PC-3 (cell line): ENCODE measurements at regions not wholly inside any gene's neighbourhood (a gene's known extent, or its start where the extent isn't known, plus 50 kb on each side); places are given as distances from the start of the nearest gene placed in this dataset.

Source experiments
- ATAC-seq: fragments of 200-7000 bp; cut with Tn5 transposase; 2 replicates; pipeline ENCODE4 v1.9.1; 2020; ENCODE audit warnings: mild to moderate bottlenecking, moderate library complexity
- BruUV-seq: library from RNA; stranded (reverse); fragments of 400-500 nt; replicated peaks from 2 replicates; lab custom pipeline; 2021; lab: Mats Ljungman, UMichigan
- CTCF ChIA-PET: fragments of 300-600 bp; sonication (Branson Sonifier 250); formaldehyde crosslinking; loops from one replicate; lab custom pipeline; 2022; ENCODE audit warnings: antibody characterized with exemption; lab: Charles Lee
- POLR2A ChIA-PET: fragments of 300-600 bp; sonication (Branson Sonifier 250); formaldehyde crosslinking; loops from one replicate; lab custom pipeline; 2022; ENCODE audit warnings: antibody characterized with exemption; ENCODE audit not compliant: unreplicated experiment; lab: Charles Lee
- DNase-seq: peaks from one replicate; pipeline ENCODE4 v3.0.0-alpha.2; 2015
- H2AFZ ChIP-seq: fragments of 300-600 bp; sonication (generic); 2 replicates; pipeline ENCODE4 v1.6.0; 2016; ENCODE audit warnings: antibody characterized with exemption, low read length
- H3F3A ChIP-seq: fragments of 300-600 bp; sonication (generic); one replicate; pipeline ENCODE4 v1.6.0; 2017; ENCODE audit warnings: antibody characterized with exemption, low read length, control low read depth, mild to moderate bottlenecking; ENCODE audit not compliant: unreplicated experiment
- H3K27ac ChIP-seq: fragments of 300-600 bp; sonication (generic); 2 replicates; pipeline ENCODE4 v1.5.1; 2016; ENCODE audit warnings: mild to moderate bottlenecking, low read length
- H3K27me3 ChIP-seq: fragments of 300-600 bp; sonication (generic); 2 replicates; pipeline ENCODE4 v1.6.1; 2016; ENCODE audit warnings: low read length, mixed read lengths
- H3K36me3 ChIP-seq: fragments of 300-600 bp; sonication (generic); 2 replicates; pipeline ENCODE4 v1.6.1; 2016; ENCODE audit warnings: low read depth, mixed run types, low read length, mixed read lengths
- H3K4me1 ChIP-seq: fragments of 300-600 bp; sonication (generic); 2 replicates; pipeline ENCODE4 v1.5.1; 2016; ENCODE audit warnings: low read length; ENCODE audit not compliant: insufficient read depth
- H3K4me2 ChIP-seq: fragments of 300-600 bp; sonication (generic); 2 replicates; pipeline ENCODE4 v1.6.0; 2016; ENCODE audit warnings: low read length
- H3K4me3 ChIP-seq: fragments of 300-600 bp; sonication (generic); 2 replicates; pipeline ENCODE4 v1.5.1; 2016; ENCODE audit warnings: mild to moderate bottlenecking, low read length, mixed read lengths
- H3K79me2 ChIP-seq: fragments of 300-600 bp; sonication (generic); 2 replicates; pipeline ENCODE4 v1.6.1; 2017; ENCODE audit warnings: low read length, mixed read lengths
- H3K9ac ChIP-seq: fragments of 300-600 bp; sonication (generic); 2 replicates; pipeline ENCODE4 v1.6.0; 2016; ENCODE audit warnings: mild to moderate bottlenecking, low read length
- H3K9me2 ChIP-seq: fragments of 300-600 bp; sonication (generic); replicated peaks from 2 replicates; pipeline ENCODE4 v1.6.1; 2016; ENCODE audit warnings: mixed run types, low read length, mixed read lengths
- H3K9me3 ChIP-seq: fragments of 300-600 bp; sonication (generic); 2 replicates; pipeline ENCODE4 v1.6.1; 2016; ENCODE audit warnings: low read length, mixed read lengths
- H4K20me1 ChIP-seq: fragments of 300-600 bp; sonication (generic); 2 replicates; pipeline ENCODE4 v1.6.1; 2016; ENCODE audit warnings: low read length, mixed read lengths
- CTCF ChIP-seq: fragments of 300-600 bp; sonication (generic); conservative IDR thresholded peaks from 2 replicates; pipeline ENCODE4 v1.5.1; 2017; ENCODE audit warnings: antibody characterized with exemption, low read depth, mild to moderate bottlenecking, low read length
- EZH2 ChIP-seq: fragments of 300-600 bp; sonication (generic); IDR thresholded peaks from one replicate; pipeline ENCODE4 v1.6.1; 2017; ENCODE audit warnings: antibody characterized with exemption, mild to moderate bottlenecking, low read length; ENCODE audit not compliant: unreplicated experiment
- EZH2phosphoT487 ChIP-seq: fragments of 300-600 bp; sonication (generic); IDR thresholded peaks from 2 replicates; pipeline ENCODE4 v1.6.1; 2018; ENCODE audit warnings: mild to moderate bottlenecking, antibody characterized with exemption, low read length, borderline replicate concordance
- intact Hi-C: fragments of 100-400 bp; cut with micrococcal nuclease; formaldehyde crosslinking; loops from 2 replicates; pipeline ENCODE4 v1.9.0; 2023

DNA sequence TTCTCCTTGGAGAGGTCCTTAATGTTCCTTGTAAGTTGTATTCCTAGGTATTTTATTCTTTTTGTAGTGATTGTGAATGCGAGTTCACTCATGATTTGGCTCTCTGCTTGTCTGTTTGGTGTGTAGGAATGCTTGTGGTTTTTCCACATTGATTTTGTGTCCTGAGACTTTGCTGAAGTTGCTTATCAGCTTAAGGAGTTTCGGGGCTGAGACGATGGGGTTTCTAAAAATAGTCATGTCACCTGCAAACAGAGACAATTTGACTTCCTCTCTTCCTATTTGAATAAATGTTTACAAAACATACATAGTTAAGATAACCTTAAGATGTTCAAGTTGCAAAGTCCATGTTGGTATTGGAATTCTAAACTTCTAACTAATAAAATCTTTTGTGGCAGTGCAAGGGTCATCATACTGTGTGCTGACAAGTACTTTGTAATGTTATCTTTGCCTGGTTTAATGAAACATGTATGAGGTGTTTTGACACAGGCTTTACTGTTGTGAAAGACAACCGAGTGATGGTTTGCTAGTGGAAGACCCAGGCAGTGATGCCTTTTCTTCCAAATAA, 286.2 kb downstream of the MRPS30 start:
- TF ChIP-seq EZH2 (no peak), CTCF (no peak), EZH2phosphoT487 (no peak)
- Histone ChIP-seq H4K20me1 (no peaks in the 10 kb centered on the region), H3K9me2 (no peaks in the 10 kb centered on the region), H3K36me3 (no peaks in the 10 kb centered on the region), H2AFZ (no peak overlapping the region), H3K4me2 (no peak overlapping the region), H3K27ac (no peak overlapping the region), H3K27me3 (0 out of 2 replicates have a peak, but pooled peaks cover 6% of the 10 kb centered on the region), H3K4me3 (no peak overlapping the region), H3K9me3 (no peaks in the 10 kb centered on the region), H3K4me1 (no peaks in the 10 kb centered on the region), H3F3A (no peaks in the 10 kb centered on the region), H3K9ac (no peak overlapping the region), H3K79me2 (no peaks in the 10 kb centered on the region)
- no TSS peak for BruUV-seq
- CTCF ChIA-PET: no interaction called here
- POLR2A ChIA-PET: no interaction called here
- ATAC-seq (no peak), DNase-seq (no peak)
- intact Hi-C loops: no loop called here

- Histone ChIP-seq H3K79me2 (no peaks in the 10 kb centered on the region), H3K9me2 (no peaks in the 10 kb centered on the region), H4K20me1 (no peaks in the 10 kb centered on the region), H3K9ac (no peak overlapping the region), H3F3A (no peaks in the 10 kb centered on the region), H3K27ac (no peak overlapping the region), H3K4me3 (no peak overlapping the region), H3K4me1 (no peaks in the 10 kb centered on the region), H2AFZ (no peak overlapping the region), H3K4me2 (no peak overlapping the region), H3K9me3 (no peaks in the 10 kb centered on the region), H3K36me3 (no peaks in the 10 kb centered on the region), H3K27me3 (0 out of 2 replicates have a peak, but pooled peaks cover 6% of the 10 kb centered on the region)
- CTCF ChIA-PET: no interaction called here
- no peak for DNase-seq
- ATAC-seq: no peak
- BruUV-seq: no TSS peak
- TF ChIP-seq CTCF: no peak
- TF ChIP-seq EZH2phosphoT487: no peak
- TF ChIP-seq EZH2: no peak
- POLR2A ChIA-PET: interaction anchor here (0.6 kb wide), 1 partner anchor 394 kb away, joined by 3 read pairs; no protein-coding TSS in a partner anchor
- intact Hi-C loops: no loop called here
Observed at GRCh38 chr5:45098483-45098882, 289.7 kb downstream of the MRPS30 start.

GRCh38 chr5:45101146-45101545, 292.4 kb downstream of the MRPS30 start:
- Histone ChIP-seq H3K27ac (no peak overlapping the region), H3K9me3 (no peaks in the 10 kb centered on the region), H2AFZ (no peak overlapping the region), H3K4me3 (no peak overlapping the region), H3F3A (no peaks in the 10 kb centered on the region), H3K27me3 (0 out of 2 replicates have a peak, but pooled peaks cover 6% of the 10 kb centered on the region), H3K9ac (no peak overlapping the region), H3K79me2 (no peaks in the 10 kb centered on the region), H4K20me1 (no peaks in the 10 kb centered on the region), H3K4me1 (no peaks in the 10 kb centered on the region), H3K4me2 (no peak overlapping the region), H3K9me2 (no peaks in the 10 kb centered on the region), H3K36me3 (no peaks in the 10 kb centered on the region)
- DNase-seq: no peak
- CTCF ChIA-PET: no interaction called here
- TF ChIP-seq CTCF: no peak
- TF ChIP-seq EZH2: no peak
- TF ChIP-seq EZH2phosphoT487: no peak
- ATAC-seq: no peak
- BruUV-seq: no TSS peak
- intact Hi-C loops: no loop called here
- POLR2A ChIA-PET: interaction anchor here (0.6 kb wide), 1 partner anchor 39 kb away, joined by 4 read pairs; no protein-coding TSS in a partner anchor
